Fibroblast of mammary gland (primary cell): ENCODE measurements at regions not wholly inside any gene's neighbourhood (a gene's known extent, or its start where the extent isn't known, plus 50 kb on each side); places are given as distances from the start of the nearest gene placed in this dataset.
A peak's percentile ranks its signal among the peaks of the same experiment; 100 is the strongest.

Experiments used
- DNase-seq: peaks from one replicate; pipeline ENCODE4 v3.0.0-alpha.2; 2010; ENCODE audit warnings: low read depth
- H3K4me3 ChIP-seq: 2 replicates; pipeline ENCODE4 v1.5.1; 2011; ENCODE audit warnings: low read depth, mild to moderate bottlenecking, low read length, moderate library complexity; ENCODE audit not compliant: control insufficient read depth
- TF ChIP-seq, protein P1 (sequence below): conservative IDR thresholded peaks from 2 replicates; pipeline ENCODE4 v1.5.1; 2011; ENCODE audit warnings: low read depth, low read length, inconsistent platforms; ENCODE audit not compliant: control insufficient read depth, insufficient read depth

DNA sequence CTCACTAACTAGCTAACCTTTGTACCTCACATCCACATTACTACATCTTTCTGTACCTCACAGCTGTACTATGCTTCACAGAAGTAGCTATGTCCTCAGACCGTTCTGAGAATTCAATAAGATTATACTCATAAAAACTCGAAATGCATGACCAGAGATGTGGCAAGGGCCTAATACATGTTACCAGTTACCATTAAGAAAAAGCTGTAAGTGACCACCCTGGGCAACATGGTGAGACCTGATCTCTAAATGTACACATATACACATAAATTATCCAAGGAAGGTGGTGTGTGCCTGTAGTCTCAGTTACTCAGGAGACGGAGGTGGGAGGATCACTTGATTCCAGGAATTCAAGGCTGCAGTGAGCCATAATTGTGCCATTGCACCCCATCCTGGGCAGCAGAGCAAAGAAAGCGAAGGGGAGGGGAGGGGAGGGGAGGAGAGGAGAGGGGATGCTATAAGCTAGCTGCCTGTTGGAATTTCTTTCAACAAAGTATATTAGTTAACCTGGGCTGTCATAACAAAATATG, 482.6 kb upstream of the ZNF717 start:
- DNase-seq: no peak
- H3K4me3 ChIP-seq: no peak overlapping the region
- TF ChIP-seq, protein P1, sequence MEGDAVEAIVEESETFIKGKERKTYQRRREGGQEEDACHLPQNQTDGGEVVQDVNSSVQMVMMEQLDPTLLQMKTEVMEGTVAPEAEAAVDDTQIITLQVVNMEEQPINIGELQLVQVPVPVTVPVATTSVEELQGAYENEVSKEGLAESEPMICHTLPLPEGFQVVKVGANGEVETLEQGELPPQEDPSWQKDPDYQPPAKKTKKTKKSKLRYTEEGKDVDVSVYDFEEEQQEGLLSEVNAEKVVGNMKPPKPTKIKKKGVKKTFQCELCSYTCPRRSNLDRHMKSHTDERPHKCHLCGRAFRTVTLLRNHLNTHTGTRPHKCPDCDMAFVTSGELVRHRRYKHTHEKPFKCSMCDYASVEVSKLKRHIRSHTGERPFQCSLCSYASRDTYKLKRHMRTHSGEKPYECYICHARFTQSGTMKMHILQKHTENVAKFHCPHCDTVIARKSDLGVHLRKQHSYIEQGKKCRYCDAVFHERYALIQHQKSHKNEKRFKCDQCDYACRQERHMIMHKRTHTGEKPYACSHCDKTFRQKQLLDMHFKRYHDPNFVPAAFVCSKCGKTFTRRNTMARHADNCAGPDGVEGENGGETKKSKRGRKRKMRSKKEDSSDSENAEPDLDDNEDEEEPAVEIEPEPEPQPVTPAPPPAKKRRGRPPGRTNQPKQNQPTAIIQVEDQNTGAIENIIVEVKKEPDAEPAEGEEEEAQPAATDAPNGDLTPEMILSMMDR: no peak

DNA sequence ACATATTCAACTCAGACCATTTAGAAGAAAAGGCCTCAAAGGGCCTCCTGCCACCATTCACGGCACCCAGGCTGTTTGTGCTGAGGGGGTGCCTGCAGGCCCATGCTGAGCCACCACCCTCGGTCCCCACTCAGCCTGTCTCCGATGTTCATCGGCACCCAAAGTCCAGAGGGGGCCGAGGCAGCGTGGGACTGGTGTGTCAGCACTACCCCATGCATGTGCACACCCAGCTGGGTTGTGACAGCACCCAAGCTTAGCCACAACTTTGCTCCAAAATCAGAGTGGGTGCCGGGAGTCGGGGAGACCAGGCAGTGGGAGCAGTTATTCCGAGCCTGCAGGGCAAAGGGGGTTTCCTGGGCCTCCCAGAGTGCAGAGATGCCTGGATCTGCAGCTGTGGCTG, 508.5 kb upstream of the ZNF717 start:
- no peak overlapping the region for H3K4me3 ChIP-seq
- TF ChIP-seq, protein P1: no peak
- DNase-seq: no peak

DNA sequence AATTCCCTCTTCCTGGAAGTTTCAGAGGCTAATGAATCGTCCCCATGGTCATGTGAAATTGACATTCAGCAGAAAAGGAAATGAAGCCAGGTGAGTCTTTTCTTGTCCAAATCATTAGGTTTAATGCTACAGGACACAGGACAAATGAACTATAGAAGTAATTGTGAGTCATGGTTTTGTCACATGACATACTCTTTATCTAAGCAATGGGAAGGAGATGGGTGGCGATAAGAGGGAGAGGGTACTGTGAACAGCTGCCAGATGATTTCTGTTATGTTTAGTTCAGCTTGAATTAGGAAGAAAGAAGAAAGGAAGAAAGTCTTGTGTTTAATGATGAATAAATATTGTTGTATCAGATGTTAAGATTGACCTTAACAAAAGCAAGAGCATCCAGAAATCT, 515.4 kb upstream of the ZNF717 start:
- DNase-seq: no peak
- H3K4me3 ChIP-seq: no peak overlapping the region
- TF ChIP-seq, protein P1: no peak

DNA sequence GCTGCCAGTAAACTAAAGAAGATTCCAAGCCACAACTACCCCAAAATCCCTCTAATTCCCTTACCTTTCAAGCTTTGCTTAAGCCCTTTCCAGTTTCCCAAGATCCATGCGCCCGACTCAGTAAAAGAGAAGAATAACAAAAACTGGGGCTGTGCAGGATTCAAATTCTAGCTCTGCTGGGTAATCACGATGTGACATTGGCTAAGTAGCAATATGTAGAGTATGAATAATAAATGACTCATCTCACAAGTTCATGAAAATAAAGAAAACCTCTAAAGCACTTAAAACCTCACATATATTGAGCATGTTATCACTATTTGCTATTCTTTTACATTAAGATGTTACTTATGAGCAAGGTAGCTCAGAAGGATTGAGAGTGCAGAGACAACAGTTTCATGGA, 522.2 kb upstream of the ZNF717 start:
- TF ChIP-seq, protein P1: no peak
- DNase-seq: no peak
- no peak overlapping the region for H3K4me3 ChIP-seq

DNA sequence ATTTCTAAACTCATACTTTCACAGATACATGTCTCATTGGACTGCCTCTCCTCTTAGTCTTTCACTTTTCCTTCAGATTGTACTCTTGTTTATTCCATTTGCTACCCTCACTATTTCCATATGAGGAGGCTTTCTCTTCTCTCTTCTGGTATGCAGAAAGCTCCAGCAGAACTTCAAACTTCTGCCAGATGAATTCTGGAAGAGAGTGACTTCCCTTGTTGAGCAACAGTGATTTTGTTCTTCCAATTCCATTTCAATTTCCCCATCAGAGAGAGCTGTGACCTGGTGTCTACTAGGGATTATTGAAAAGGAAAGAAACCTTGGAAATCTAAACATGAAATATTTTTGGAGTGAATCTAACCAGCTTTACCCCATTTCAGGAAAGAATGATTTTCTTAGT, 523.2 kb upstream of the ZNF717 start:
- TF ChIP-seq, protein P1: no peak
- peak; percentile 1 for DNase-seq

DNA sequence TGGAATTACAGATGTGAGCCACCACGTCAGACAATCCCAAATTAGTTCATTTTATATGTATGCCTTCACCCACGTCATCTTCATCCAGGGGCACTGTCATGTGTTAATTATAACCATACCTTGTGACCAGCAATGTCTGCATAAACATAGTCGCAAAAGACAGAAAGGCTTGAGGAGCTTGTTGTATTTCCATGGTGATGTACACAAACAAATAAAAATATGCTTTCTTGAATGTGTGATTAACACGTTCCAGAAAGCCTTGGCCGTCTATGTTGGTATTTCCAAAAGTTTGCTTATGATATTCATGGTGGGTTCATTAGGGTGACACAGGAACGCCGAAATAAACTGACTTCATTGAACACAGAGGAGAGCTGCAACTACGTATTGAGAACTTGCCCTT, 524.7 kb upstream of the ZNF717 start:
- H3K4me3 ChIP-seq: no peak overlapping the region
- TF ChIP-seq, protein P1: no peak
- no peak for DNase-seq

More for the DNA sequence above, 523.2 kb upstream of the ZNF717 start:
- H3K4me3 ChIP-seq: no peak overlapping the region

DNA sequence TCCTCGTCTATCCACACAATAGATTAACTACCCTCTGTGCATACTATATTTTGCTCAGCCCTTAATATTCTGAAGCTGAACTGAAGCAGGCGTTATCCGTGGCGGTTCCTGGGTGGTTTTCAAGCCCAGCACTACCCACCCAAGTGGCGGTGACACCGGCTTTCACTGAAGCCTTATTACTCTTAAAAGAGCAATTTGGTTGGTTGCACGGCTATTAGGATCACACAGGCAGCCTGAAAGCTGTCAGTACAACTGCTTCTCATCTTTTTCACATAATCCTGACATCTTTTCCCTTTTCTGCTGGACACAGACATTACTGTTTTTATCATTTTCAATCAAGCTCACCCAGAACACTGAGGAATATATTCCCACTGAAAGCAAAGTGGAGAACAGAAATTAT, 525.3 kb upstream of the ZNF717 start:
- DNase-seq: no peak
- TF ChIP-seq, protein P1: no peak
- H3K4me3 ChIP-seq: no peak overlapping the region
